GM12874 (cell line): ENCODE measurements at regions not wholly inside any gene's neighbourhood (a gene's known extent, or its start where the extent isn't known, plus 50 kb on each side); places are given as distances from the start of the nearest gene placed in this dataset.
A peak's percentile ranks its signal among the peaks of the same experiment; 100 is the strongest.

Experiments
- TF ChIP-seq, protein P1 (sequence below): IDR thresholded peaks from 2 replicates; pipeline ENCODE4 v1.5.1; 2011; ENCODE audit warnings: low read depth, mild to moderate bottlenecking, control low read depth, low read length, moderate library complexity; ENCODE audit not compliant: insufficient read depth

- TF ChIP-seq, protein P1, sequence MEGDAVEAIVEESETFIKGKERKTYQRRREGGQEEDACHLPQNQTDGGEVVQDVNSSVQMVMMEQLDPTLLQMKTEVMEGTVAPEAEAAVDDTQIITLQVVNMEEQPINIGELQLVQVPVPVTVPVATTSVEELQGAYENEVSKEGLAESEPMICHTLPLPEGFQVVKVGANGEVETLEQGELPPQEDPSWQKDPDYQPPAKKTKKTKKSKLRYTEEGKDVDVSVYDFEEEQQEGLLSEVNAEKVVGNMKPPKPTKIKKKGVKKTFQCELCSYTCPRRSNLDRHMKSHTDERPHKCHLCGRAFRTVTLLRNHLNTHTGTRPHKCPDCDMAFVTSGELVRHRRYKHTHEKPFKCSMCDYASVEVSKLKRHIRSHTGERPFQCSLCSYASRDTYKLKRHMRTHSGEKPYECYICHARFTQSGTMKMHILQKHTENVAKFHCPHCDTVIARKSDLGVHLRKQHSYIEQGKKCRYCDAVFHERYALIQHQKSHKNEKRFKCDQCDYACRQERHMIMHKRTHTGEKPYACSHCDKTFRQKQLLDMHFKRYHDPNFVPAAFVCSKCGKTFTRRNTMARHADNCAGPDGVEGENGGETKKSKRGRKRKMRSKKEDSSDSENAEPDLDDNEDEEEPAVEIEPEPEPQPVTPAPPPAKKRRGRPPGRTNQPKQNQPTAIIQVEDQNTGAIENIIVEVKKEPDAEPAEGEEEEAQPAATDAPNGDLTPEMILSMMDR: no peak
These were observed 210.7 kb upstream of the EDNRB start for GRCh38 chr13:78129359-78129758.

DNA sequence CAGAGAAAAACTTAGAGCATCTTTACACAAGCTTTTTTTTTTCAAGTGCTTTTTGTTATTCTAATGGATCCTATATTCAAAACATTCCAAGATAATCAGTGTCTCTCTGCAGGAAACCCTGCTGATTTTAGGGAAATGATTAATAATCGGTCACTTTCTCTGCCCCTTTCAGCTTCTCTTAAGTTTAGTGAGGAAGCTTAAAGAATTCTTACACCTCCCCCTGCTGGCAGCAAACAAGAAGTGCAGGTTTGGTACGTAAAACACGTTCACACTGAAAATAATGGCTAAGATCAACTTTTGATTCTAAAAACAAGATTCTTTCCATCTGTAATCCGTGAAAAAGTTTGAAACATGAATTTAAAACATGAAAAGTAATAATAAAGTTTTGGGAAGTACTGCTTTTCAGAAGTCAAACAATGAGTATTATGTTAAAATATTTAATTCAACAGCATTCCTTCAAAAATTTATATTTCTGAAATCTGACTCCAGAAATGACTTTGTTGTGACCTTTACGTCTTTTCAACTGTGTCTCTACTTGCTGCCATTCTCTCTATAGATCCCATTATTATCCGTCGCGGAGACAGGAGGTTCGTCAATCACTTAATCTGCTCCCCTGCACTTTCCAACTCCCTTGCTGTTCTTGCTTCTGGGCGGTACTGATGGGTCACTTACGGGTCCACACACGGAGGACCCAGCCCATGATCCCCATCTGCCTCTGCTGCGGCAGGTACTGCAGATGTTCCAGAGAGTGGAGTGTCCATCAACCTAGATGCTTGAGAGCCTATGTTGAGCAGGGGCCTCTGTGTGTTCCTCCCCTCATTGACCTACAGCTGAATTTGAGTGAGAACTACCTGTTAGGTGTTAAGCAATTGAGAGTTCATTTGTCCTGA lies 203.1 kb upstream of the EDNRB start:
- TF ChIP-seq, protein P1: peak; percentile 60

DNA sequence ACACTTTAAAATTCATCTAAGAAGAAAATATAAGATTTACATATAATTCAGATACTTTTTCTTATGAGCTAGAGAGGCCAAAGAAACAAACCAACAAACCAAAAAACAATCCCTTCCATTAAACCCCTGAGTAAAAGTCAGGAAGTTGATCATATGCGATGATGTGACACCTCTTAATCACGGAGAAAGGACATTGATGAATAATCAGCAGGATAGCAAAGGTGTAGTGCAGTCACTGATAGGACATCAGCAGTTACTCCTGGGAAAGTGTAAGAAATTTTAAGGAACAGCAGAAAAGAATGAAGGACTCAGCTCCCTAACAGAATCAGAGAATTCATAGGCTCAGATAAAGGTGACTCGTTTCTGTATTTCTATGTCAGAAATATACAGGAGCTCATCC lies 202.4 kb upstream of the EDNRB start:
- TF ChIP-seq, protein P1: no peak

- TF ChIP-seq, protein P1: no peak
These were observed 187.0 kb upstream of the EDNRB start for GRCh38 chr13:78105656-78106055.

- TF ChIP-seq, protein P1: no peak
These were observed 185.3 kb upstream of the EDNRB start for GRCh38 chr13:78103936-78104335.

- TF ChIP-seq, protein P1: no peak
These were observed 184.1 kb upstream of the EDNRB start for GRCh38 chr13:78102741-78103140.

GRCh38 chr13:78102121-78102677 lies 183.6 kb upstream of the EDNRB start:
- TF ChIP-seq, protein P1: no peak
